NCI-H345 (cell line): ENCODE measurements at regions not wholly inside any gene's neighbourhood (a gene's known extent, or its start where the extent isn't known, plus 50 kb on each side); places are given as distances from the start of the nearest gene placed in this dataset.

ENCODE experiments used
- DNase-seq: peaks from one replicate; lab custom pipeline; 2025; lab: John Stamatoyannopoulos, UW

- DNase-seq: no peak
Observed at GRCh38 chr12:30151831-30152230, 368.1 kb upstream of the TMTC1 start.

- DNase-seq: no peak
Observed at GRCh38 chr12:30146561-30146960, 362.8 kb upstream of the TMTC1 start.

DNA sequence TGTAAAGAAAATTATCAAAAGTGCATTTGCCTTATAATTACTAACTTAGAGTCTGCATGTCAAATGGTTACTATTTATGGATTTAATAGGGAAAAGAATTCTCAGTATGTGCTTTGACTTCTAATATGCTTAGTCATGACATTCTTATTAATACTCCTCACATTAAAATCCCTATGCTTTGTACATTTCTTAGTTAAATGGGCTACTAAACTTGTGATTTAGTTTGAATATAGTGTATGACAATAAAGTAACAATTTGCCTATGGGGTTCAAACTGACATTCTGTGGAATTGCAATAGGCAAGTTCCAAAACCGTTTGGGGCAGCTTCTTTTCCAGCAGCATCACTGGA, 361.9 kb upstream of the TMTC1 start:
- no peak for DNase-seq

- DNase-seq: no peak
Observed at GRCh38 chr12:30144777-30145683, 361.3 kb upstream of the TMTC1 start.

DNA sequence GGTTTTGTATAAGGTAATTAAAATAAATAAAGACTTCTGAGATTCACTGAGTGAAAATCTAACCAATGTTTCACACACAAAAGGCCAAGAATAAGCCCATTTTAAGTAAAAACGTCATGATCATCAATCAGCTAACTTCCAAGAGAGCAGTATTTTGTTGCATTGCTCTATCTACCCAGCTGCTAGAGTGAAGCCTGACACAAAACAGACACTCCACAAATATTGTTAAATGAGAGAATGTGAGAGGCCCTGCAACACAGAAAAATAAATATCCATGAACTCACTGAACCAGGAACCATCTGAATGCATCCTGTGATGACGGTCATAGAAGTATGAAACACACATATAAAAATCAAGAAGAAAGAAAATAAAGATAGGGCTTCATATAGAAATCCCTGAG, 358.6 kb upstream of the TMTC1 start:
- DNase-seq: no peak

DNA sequence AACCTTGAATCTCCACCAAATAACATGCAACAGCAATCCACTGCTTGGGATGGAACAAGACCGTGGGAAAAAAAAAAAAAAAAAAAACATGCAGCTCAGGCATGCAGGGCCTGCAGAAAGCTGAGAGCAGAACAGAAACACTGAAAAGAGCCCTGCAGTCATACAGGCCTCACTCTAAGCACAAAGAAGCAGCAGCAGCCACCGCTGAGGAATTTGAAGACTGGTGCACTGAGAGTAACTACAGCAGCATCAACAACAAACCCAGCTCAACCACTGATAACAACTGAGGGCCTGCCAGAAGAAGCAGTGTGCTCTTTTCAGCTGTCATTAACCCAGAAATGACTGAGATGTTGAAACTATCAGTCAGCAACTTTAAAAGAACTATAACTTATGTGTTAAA, 354.7 kb upstream of the TMTC1 start:
- DNase-seq: no peak

DNA sequence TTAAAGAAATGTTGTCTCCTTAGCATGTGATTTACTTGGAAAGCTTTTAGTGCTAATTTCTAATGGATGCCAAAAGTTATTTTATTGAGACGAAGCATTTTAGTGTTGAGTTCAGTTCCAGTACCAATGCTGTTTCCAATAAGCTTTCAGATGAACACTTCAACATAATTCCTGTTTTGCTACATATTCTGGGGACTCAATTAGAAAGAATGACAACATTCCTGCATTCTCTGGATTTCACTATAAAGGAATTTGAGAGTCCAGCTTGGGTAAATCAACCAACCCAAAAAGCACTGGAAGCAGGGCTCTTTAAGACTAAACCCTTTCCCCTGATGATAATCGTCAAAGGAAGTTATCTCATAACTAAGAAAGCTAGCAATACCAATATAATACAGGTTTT, 353.0 kb upstream of the TMTC1 start:
- no peak for DNase-seq

DNA sequence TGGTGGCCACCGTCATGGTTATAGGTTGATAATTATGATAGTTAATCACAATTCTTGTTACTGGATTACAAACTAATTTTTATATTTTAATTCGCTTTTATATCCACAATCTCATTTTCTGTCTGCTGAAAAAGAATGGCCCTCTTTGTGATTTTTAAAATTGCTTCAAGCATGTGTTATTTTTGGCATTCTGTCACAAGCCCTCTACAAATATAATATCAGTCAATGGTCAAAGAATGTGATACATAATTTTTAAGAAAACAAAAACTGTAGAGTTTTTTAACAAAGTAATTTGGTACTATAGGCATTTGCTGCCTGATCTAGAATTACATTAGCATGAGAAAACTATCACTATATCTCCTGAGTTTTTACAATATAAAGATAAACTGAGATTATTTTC, 352.0 kb upstream of the TMTC1 start:
- DNase-seq: no peak

DNA sequence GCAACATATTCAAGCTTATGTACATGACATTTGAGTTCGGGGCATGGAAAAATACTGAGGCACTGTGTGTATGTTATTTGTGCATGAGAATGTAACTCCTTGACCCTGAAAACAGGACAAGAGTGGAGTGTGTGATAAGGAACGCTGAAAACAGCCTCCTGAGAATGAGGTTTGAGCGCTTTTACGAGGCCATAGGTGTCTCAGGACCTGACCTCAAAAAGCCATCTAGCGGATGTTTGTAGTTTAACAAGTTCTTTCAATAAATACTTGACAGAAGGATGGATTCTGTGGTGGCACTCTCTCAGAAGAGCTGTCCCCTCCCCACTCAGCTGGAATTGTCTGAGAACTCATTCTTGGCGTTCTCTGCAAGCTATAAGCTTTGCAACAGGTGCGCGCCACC, 350.5 kb upstream of the TMTC1 start:
- no peak for DNase-seq

GRCh38 chr12:30126944-30127343, 343.2 kb upstream of the TMTC1 start:
- no peak for DNase-seq

GRCh38 chr12:30120522-30120921, 336.8 kb upstream of the TMTC1 start:
- DNase-seq: no peak

- no peak for DNase-seq
Observed at GRCh38 chr12:30117483-30117882, 333.7 kb upstream of the TMTC1 start.

DNA sequence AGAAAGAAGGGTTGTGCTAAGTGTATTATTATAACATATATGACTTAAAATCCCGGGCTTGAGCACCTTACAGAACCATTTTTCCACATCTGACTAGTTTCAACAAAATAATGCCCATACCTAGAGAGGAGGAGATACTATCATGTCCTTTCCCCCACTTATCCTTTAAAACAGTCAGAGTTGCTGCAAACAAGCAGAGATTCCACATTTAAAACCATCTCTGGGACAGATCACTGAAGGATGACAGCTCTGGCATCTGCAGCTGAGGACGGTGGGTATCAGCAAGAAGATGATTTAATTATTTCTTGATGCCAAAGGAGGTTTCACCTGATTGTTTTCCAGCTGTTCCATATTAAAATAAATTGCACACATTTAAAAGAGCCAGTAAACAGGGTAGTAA, 328.0 kb upstream of the TMTC1 start:
- no peak for DNase-seq

DNA sequence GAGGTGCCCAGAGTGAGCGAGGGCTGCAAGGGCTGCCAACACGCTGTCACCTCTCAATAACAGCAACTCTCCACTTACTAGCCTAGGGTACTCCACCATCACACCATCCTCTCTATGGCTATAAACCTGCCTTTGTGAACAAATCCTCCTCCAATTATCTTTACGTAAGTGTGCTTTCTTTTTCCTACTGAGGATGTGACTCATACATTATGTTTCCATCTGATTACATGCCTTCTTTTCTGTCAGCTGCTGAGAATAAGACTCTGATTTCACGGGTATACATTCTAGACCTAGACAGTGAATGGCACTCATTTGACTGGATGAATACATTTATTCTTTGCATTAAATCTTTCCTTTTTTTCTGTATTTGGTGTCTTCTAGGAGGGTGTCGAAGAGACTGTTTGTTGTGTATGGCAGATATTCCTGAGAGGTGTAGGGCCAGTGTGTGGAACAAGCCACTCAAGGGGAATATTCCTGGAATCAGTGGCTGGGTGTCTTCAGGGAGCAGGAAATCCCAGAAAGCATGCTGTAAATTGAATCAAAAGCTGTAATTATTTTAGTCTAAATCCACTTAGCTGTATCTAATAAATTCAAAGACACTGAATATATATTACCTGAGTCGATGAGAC, 327.3 kb upstream of the TMTC1 start:
- no peak for DNase-seq

GRCh38 chr12:30110498-30110897, 326.8 kb upstream of the TMTC1 start:
- no peak for DNase-seq

DNA sequence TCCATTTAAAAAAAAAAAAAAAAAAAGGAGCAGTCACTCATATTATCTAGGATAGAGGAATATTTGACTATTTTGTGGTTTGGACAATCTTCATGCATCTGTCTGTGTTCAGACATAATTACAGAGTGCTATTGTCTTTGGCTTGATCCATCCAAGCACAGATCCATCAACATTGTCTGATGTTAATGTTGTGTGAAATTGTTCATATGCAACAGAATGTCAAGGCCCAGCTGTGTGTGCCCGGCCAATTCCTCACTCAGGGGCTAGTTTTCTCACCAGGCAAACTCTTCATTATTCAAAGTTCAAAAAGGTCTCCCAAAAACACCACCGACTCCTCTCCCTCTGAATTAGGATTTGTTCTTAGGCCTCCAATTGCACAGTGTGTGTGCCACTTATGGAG, 324.9 kb upstream of the TMTC1 start:
- DNase-seq: no peak

DNA sequence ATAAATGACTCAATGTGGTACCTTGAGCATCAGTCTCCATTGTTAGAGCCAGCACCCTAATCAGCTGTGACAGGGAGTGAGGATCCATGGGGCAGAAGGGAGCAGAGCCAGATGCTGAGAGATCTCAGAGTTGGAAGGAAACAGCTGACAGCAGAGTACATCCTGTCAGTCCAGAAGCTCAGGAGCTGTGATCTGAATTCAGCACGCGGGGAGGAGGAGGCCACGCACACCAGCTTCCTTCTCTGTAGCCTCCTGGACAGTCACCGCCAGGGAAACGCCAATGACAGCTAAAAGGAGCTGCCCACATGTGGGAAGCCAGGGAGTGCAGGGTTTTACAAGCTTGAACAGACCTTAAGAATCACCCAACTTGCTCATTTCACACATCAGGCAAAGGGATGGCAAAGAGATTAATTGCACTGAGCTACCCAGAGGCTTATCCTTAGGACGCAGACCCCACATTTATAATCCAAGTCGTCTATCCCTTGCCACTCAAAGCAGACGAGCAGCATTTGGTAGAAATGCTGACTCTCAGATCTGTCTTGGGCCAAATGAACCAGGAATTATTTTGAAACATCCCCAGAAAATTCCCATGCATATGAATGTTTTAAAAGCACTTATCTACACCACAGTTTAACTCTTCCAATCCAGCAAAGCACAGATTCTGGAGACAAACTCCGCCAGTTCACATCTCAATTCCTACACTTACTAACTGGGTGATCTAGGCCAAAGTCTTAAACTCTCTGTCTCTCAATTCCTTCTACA, 322.6 kb upstream of the TMTC1 start:
- DNase-seq: no peak

DNA sequence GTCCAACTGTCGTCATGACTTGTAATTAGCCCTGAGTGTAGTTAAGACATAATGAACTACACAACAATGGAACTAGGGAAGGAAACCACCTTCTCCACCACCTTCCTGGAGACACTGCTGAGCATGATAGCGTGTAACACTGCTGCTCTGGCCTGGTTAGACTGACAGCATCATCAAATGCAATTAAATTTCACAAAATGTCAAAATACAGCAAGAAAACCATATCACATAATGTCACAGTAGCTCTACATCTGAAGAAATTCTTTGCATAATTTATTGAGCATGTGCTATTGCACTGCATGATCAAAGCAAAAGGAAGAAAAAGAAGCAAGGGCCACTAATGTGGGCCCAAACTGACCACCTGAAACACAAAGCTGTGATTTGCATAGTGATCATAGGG, 321.8 kb upstream of the TMTC1 start:
- no peak for DNase-seq

GRCh38 chr12:30104971-30105370, 321.2 kb upstream of the TMTC1 start:
- no peak for DNase-seq

- DNase-seq: no peak
Observed at GRCh38 chr12:30100741-30101140, 317.0 kb upstream of the TMTC1 start.

DNA sequence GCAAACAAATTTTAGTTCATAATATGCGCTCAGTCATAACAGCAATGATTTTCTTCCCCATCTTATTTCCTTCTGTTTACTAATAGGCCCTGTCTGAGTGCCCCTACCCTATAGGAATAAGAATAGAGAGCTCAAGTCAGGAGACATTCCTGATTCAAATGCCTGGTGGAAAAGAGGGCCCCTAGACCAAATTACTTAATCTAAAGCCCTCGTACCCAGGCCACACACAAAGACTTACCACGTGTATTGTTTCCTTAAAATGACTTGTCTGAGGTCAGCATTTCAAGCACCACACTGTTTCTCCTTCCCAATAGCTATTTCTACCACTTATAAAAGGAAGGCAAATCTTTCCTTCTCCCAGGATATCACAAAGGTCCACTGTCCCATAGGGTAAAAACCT, 314.9 kb upstream of the TMTC1 start:
- DNase-seq: no peak

DNA sequence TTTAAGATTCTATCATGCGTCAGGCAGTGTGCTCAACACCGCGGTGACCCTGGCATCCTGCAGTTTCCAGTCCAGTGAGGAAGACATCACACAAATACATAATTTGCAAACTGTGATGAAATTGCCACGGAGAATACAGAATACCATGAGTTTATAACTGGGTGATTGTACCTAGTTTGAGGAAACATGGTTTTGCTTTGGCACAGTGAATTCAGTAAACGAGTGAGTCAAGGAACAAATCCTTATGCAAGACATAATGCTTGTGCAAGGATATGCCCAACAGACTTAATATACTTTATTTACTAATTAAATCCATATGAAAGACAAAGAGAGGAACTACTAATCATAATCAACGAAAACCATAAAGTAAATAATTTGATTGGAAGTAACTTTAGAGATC, 311.8 kb upstream of the TMTC1 start:
- no peak for DNase-seq

GRCh38 chr12:30092983-30093617, 309.4 kb upstream of the TMTC1 start:
- no peak for DNase-seq
